ENCODE measurements at regions not wholly inside any gene's neighbourhood (a gene's known extent, or its start where the extent isn't known, plus 50 kb on each side); places are given as distances from the start of the nearest gene placed in this dataset.

DNA sequence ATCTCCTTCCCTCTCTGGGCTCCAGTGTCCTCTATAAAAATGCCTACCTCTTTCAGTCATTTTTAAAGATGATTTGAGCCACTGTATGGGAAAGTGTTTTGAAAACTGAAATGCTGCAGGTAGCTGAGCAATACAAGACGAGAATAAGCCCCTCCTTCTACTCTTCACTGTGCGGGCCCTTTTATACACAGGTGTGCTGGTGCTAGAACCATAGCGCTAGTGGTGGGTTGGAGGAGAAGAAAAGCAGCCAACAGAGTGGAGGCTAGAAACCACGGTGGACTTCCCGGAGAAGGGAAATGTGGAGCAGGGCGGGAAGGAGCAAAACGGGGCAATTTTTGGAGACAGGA lies 58.2 kb upstream of the DLX4 start:
- ChIA-PET POLR2A (no interaction called here), CTCF (interaction anchor here (1.3 to 2.6 kb wide), 3 partner anchors 12 to 85 kb away, joined by 3 to 10 read pairs (median 4); no protein-coding TSS in a partner anchor)
- TF ChIP-seq CTCF (IDR thresholded peaks at IDR 0.05; ENCODE audit: insufficient read depth, low read length, missing control alignments), result no peak
- no peak for DNase-seq (ENCODE audit: low read depth, low spot score)
- H3K4me3 ChIP-seq (ENCODE audit: low read depth, low read length), result no peak overlapping the region

- ChIA-PET POLR2A (no interaction called here), CTCF (interaction anchor here (1.4 to 2.6 kb wide), 3 partner anchors 31 to 87 kb away, joined by 3 to 10 read pairs (median 4); no protein-coding TSS in a partner anchor)
- no peak overlapping the region for H3K4me3 ChIP-seq (ENCODE audit: low read depth, low read length)
These were observed 57.3 kb upstream of the DLX4 start for GRCh38 chr17:49911719-49912118.

GRCh38 chr17:49913226-49914095 lies 55.5 kb upstream of the DLX4 start:
- ChIA-PET CTCF (interaction anchor here (1.2 to 2.6 kb wide), 4 partner anchors 10 to 85 kb away, joined by 3 to 10 read pairs (median 6); no protein-coding TSS in a partner anchor), POLR2A (no interaction called here)
- no peak for TF ChIP-seq CTCF (IDR thresholded peaks at IDR 0.05; ENCODE audit: insufficient read depth, low read length, missing control alignments)
- no peak overlapping the region for H3K4me3 ChIP-seq (ENCODE audit: low read depth, low read length)
- no peak for DNase-seq (ENCODE audit: low read depth, low spot score)

More at GRCh38 chr17:49911719-49912118, 57.3 kb upstream of the DLX4 start:
- TF ChIP-seq CTCF (IDR thresholded peaks at IDR 0.05; ENCODE audit: insufficient read depth, low read length, missing control alignments), result no peak
- no peak for DNase-seq (ENCODE audit: low read depth, low spot score)

DNA sequence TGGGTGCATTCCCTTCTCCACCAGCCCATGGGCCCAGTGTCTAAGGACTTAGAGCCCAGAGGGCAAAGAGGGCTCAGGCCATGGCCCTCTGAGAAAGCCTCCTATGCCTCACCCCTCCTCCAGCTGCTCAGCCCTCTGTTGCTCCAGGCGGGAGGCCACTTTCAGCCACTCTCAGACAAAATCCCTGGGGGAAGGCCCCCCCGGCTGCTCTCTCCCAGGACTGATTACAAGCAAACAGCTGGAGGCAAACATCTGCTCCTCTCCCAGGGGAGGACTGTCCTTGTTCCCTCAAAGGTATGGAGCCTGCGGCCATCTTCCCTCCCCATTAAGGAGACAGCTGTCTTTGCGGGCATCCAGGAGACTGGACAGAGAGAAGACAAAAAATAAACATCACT lies 54.9 kb upstream of the DLX4 start:
- no peak for DNase-seq (ENCODE audit: low read depth, low spot score)
- POLR2A ChIA-PET, result no interaction called here
- TF ChIP-seq CTCF (IDR thresholded peaks at IDR 0.05; ENCODE audit: insufficient read depth, low read length, missing control alignments), result no peak
- H3K4me3 ChIP-seq (ENCODE audit: low read depth, low read length), result no peak overlapping the region
- CTCF ChIA-PET, result interaction anchor here (1.2 to 4.8 kb wide), 3 partner anchors 11 to 83 kb away, joined by 3 to 33 read pairs (median 8); no protein-coding TSS in a partner anchor

- no peak overlapping the region for H3K4me3 ChIP-seq (ENCODE audit: low read depth, low read length)
- no peak for TF ChIP-seq CTCF (IDR thresholded peaks at IDR 0.05; ENCODE audit: insufficient read depth, low read length, missing control alignments)
- POLR2A ChIA-PET, result no interaction called here
These were observed 54.3 kb upstream of the DLX4 start for GRCh38 chr17:49914664-49915063.

GRCh38 chr17:49915260-49915659 lies 53.7 kb upstream of the DLX4 start:
- DNase-seq (ENCODE audit: low read depth, low spot score), result no peak
- POLR2A ChIA-PET, result no interaction called here
- no peak for TF ChIP-seq CTCF (IDR thresholded peaks at IDR 0.05; ENCODE audit: insufficient read depth, low read length, missing control alignments)
- CTCF ChIA-PET, result interaction anchor here (1.1 to 4.8 kb wide), 3 partner anchors 8 to 82 kb away, joined by 5 to 33 read pairs (median 8); no protein-coding TSS in a partner anchor
- no peak overlapping the region for H3K4me3 ChIP-seq (ENCODE audit: low read depth, low read length)

More at GRCh38 chr17:49914664-49915063, 54.3 kb upstream of the DLX4 start:
- no peak for DNase-seq (ENCODE audit: low read depth, low spot score)
- CTCF ChIA-PET, result interaction anchor here (1.1 to 4.8 kb wide), 4 partner anchors 9 to 83 kb away, joined by 3 to 33 read pairs (median 6); no protein-coding TSS in a partner anchor
